KMS-11 (cell line): ENCODE measurements at regions not wholly inside any gene's neighbourhood (a gene's known extent, or its start where the extent isn't known, plus 50 kb on each side); places are given as distances from the start of the nearest gene placed in this dataset.

Experiments used
- H2AFZ ChIP-seq: fragments of 200-600 bp; sonication (generic); 2 replicates; pipeline ENCODE4 v1.6.1; 2016; ENCODE audit warnings: antibody characterized with exemption, mixed run types, low read depth
- H3K27ac ChIP-seq: fragments of 200-600 bp; sonication (generic); 2 replicates; pipeline ENCODE4 v1.6.1; 2016; ENCODE audit warnings: mild to moderate bottlenecking, mixed run types
- H3K27me3 ChIP-seq: fragments of 200-600 bp; sonication (generic); 2 replicates; pipeline ENCODE4 v1.6.1; 2017; ENCODE audit warnings: mild to moderate bottlenecking, low read depth, mixed run types, moderate library complexity; ENCODE audit not compliant: insufficient read depth
- H3K36me3 ChIP-seq: fragments of 200-600 bp; sonication (generic); 2 replicates; pipeline ENCODE4 v1.6.1; 2017; ENCODE audit warnings: mild to moderate bottlenecking, mixed run types; ENCODE audit not compliant: insufficient read depth
- H3K4me1 ChIP-seq: fragments of 200-600 bp; sonication (generic); 2 replicates; pipeline ENCODE4 v1.6.1; 2016; ENCODE audit warnings: mild to moderate bottlenecking, low read depth, mixed run types; ENCODE audit not compliant: poor library complexity, severe bottlenecking
- H3K4me2 ChIP-seq: fragments of 200-600 bp; sonication (generic); 2 replicates; pipeline ENCODE4 v1.7.0; 2016; ENCODE audit warnings: mild to moderate bottlenecking, mixed run types
- H3K4me3 ChIP-seq: fragments of 200-600 bp; sonication (generic); IDR thresholded peaks from 2 replicates; pipeline ENCODE4 v1.6.1; 2017; ENCODE audit warnings: low read depth, low read length, mixed read lengths; ENCODE audit not compliant: insufficient read depth
- H3K79me2 ChIP-seq: fragments of 200-600 bp; sonication (generic); 2 replicates; pipeline ENCODE4 v1.6.1; 2016; ENCODE audit warnings: low read depth, mixed run types; ENCODE audit not compliant: insufficient read depth
- H3K9ac ChIP-seq: fragments of 200-600 bp; sonication (generic); 2 replicates; pipeline ENCODE4 v1.6.1; 2016; ENCODE audit warnings: mild to moderate bottlenecking, mixed run types
- H4K20me1 ChIP-seq: fragments of 200-600 bp; sonication (generic); 2 replicates; pipeline ENCODE4 v1.6.1; 2016; ENCODE audit warnings: mild to moderate bottlenecking, mixed run types; ENCODE audit not compliant: insufficient read depth
- TF ChIP-seq, protein P1 (sequence below): fragments of 200-600 bp; sonication (generic); conservative IDR thresholded peaks from 2 replicates; pipeline ENCODE4 v1.6.1; 2017; ENCODE audit warnings: low read depth, mild to moderate bottlenecking, antibody characterized with exemption, low read length, moderate library complexity, mixed read lengths

- Histone ChIP-seq H3K36me3 (no peaks in the 10 kb centered on the region), H3K27ac (peak overlapping the region; percentile 85), H3K4me2 (peak overlapping the region; percentile 74), H3K79me2 (no peaks in the 10 kb centered on the region), H3K4me3 (no peak overlapping the region), H3K9ac (peak overlapping the region; percentile 31; the same call in 1 of the 2 replicates), H4K20me1 (no peaks in the 10 kb centered on the region), H2AFZ (peak overlapping the region; percentile 73), H3K4me1 (peaks cover 45% of the 10 kb centered on the region), H3K27me3 (no peaks in the 10 kb centered on the region)
- TF ChIP-seq, protein P1, sequence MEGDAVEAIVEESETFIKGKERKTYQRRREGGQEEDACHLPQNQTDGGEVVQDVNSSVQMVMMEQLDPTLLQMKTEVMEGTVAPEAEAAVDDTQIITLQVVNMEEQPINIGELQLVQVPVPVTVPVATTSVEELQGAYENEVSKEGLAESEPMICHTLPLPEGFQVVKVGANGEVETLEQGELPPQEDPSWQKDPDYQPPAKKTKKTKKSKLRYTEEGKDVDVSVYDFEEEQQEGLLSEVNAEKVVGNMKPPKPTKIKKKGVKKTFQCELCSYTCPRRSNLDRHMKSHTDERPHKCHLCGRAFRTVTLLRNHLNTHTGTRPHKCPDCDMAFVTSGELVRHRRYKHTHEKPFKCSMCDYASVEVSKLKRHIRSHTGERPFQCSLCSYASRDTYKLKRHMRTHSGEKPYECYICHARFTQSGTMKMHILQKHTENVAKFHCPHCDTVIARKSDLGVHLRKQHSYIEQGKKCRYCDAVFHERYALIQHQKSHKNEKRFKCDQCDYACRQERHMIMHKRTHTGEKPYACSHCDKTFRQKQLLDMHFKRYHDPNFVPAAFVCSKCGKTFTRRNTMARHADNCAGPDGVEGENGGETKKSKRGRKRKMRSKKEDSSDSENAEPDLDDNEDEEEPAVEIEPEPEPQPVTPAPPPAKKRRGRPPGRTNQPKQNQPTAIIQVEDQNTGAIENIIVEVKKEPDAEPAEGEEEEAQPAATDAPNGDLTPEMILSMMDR, result no peak
Measured at GRCh38 chr14:65179918-65180724, 77.8 kb upstream of the MAX start.

DNA sequence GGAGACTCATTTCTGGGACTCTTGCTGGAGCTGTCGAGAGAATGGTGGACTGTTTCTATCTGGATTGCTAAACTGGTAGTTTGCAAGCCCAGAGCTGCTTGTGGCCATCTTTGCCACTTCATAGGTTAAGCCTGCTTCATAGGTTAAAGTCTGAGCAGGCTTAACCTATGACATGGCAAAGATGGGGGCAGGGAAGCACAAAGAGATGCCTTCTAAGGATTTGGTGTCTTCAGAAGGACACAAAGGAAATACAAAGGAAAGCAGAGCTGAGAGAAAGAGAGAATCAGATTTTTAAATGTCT is 78.4 kb upstream of the MAX start:
- Histone ChIP-seq H3K4me1 (peaks cover 45% of the 10 kb centered on the region), H3K9ac (peak overlapping the region; percentile 31; the same call in 1 of the 2 replicates), H3K4me2 (peak overlapping the region; percentile 74), H3K27ac (peak overlapping the region; percentile 85), H4K20me1 (no peaks in the 10 kb centered on the region), H3K27me3 (no peaks in the 10 kb centered on the region), H3K4me3 (no peak overlapping the region), H3K36me3 (no peaks in the 10 kb centered on the region), H2AFZ (peak overlapping the region; percentile 73), H3K79me2 (no peaks in the 10 kb centered on the region)
- TF ChIP-seq, protein P1, result no peak

- no peak overlapping the region for H2AFZ ChIP-seq
- no peak overlapping the region for H3K4me2 ChIP-seq
- H3K27ac ChIP-seq, result no peak overlapping the region
- no peaks in the 10 kb centered on the region for H3K79me2 ChIP-seq
- no peaks in the 10 kb centered on the region for H3K27me3 ChIP-seq
- TF ChIP-seq, protein P1, result no peak
- H3K9ac ChIP-seq, result no peak overlapping the region
- no peaks in the 10 kb centered on the region for H4K20me1 ChIP-seq
- H3K4me3 ChIP-seq, result no peak overlapping the region
- no peaks in the 10 kb centered on the region for H3K36me3 ChIP-seq
- H3K4me1 ChIP-seq, result peaks cover 26% of the 10 kb centered on the region
Measured at GRCh38 chr14:65184032-65184764, 81.9 kb upstream of the MAX start.

GRCh38 chr14:65185829-65186228 is 83.5 kb upstream of the MAX start:
- H3K79me2 ChIP-seq, result no peaks in the 10 kb centered on the region
- no peaks in the 10 kb centered on the region for H3K27me3 ChIP-seq
- no peak overlapping the region for H3K4me3 ChIP-seq
- H3K4me2 ChIP-seq, result no peak overlapping the region
- H3K27ac ChIP-seq, result no peak overlapping the region
- TF ChIP-seq, protein P1, result no peak
- H3K36me3 ChIP-seq, result no peaks in the 10 kb centered on the region
- peaks cover 9% of the 10 kb centered on the region for H3K4me1 ChIP-seq
- no peak overlapping the region for H3K9ac ChIP-seq
- no peak overlapping the region for H2AFZ ChIP-seq
- no peaks in the 10 kb centered on the region for H4K20me1 ChIP-seq
